Gastrocnemius medialis (tissue), 4 donors: ENCODE measurements at regions not wholly inside any gene's neighbourhood (a gene's known extent, or its start where the extent isn't known, plus 50 kb on each side); places are given as distances from the start of the nearest gene placed in this dataset.
"Not testable (repeated sequence)": the region's sequence is repeated elsewhere in the genome, so short reads cannot be mapped to it uniquely, and the experiment has no call there.

Source experiments
- ATAC-seq, 2 donors: fragments of 150-250 bp; one replicate each; pipeline ENCODE4 v1.9.1; 2016
- DNase-seq, 2 donors: peaks; one replicate each; pipeline ENCODE4 v3.0.0-alpha.2; 2019
- H3K27ac ChIP-seq, 4 donors: fragments of 200-600 bp; sonication (generic); 1 replicate in 1 of 4; 2 replicates in 3 of 4; pipeline ENCODE4 v1.5.1; 2016 to 2018; ENCODE audit warnings: mild to moderate bottlenecking in 2 of 4, moderate library complexity in 1 of 4
- H3K27me3 ChIP-seq, 3 donors: fragments of 200-600 bp; sonication (generic) in 2 of 3; 1 replicate in 1 of 3; 2 replicates in 2 of 3; pipeline versions ENCODE4 v1.5.1 to v1.6.0; 2016 to 2019; ENCODE audit warnings: mild to moderate bottlenecking in 1 of 3, moderate library complexity in 1 of 3
- H3K36me3 ChIP-seq, 2 donors: fragments of 200-600 bp; sonication (generic) in 1 of 2; one replicate each; pipeline ENCODE4 v1.5.1; 2017 to 2018
- H3K4me1 ChIP-seq, 2 donors: fragments of 200-600 bp; sonication (generic) in 1 of 2; one replicate each; pipeline ENCODE4 v1.5.1; 2016 to 2017; ENCODE audit warnings: mild to moderate bottlenecking in 2 of 2
- H3K4me3 ChIP-seq, 4 donors: fragments of 200-600 bp; sonication (generic) in 3 of 4; 1 replicate in 1 of 4; 2 replicates in 3 of 4; pipeline ENCODE4 v1.5.1; 2016 to 2019; ENCODE audit warnings: mild to moderate bottlenecking in 2 of 4
- H3K9me3 ChIP-seq, 3 donors: fragments of 200-600 bp; sonication (generic) in 2 of 3; 1 replicate in 1 of 3; 2 replicates in 2 of 3; pipeline ENCODE4 v1.5.1; 2016 to 2019
- POLR2A ChIP-seq, 2 donors: fragments of 450-650 bp; IDR thresholded peaks; one replicate each; pipeline ENCODE4 v1.6.1; 2017; ENCODE audit warnings: antibody characterized with exemption in 2 of 2, mild to moderate bottlenecking in 2 of 2, moderate library complexity in 2 of 2
- in situ Hi-C, 4 donors: fragments of 200-750 bp; cut with MboI; loops; one replicate each; pipeline versions ENCODE4 v1.15.0 to v1.8.0; 2017; ENCODE audit warnings: low sequenced_read_pairs in 4 of 4
- intact Hi-C: fragments of 100-400 bp; cut with DNase I; formaldehyde crosslinking; loops from one replicate; pipeline ENCODE4 v1.15.1; 2023; ENCODE audit warnings: low total_unique reads
- TF ChIP-seq, protein P1 (sequence below), 5 experiments: fragments of 450-650 bp in 3 of 5; fragments of 200-600 bp in 2 of 5; sonication (generic) in 2 of 5; IDR thresholded peaks in 4 of 5; conservative IDR thresholded peaks in 1 of 5; 1 replicate in 4 of 5; 2 replicates in 1 of 5; pipeline ENCODE4 v1.5.1; 2016 to 2019; ENCODE audit warnings: antibody characterized with exemption in 5 of 5, mild to moderate bottlenecking in 3 of 5, moderate library complexity in 3 of 5

DNA sequence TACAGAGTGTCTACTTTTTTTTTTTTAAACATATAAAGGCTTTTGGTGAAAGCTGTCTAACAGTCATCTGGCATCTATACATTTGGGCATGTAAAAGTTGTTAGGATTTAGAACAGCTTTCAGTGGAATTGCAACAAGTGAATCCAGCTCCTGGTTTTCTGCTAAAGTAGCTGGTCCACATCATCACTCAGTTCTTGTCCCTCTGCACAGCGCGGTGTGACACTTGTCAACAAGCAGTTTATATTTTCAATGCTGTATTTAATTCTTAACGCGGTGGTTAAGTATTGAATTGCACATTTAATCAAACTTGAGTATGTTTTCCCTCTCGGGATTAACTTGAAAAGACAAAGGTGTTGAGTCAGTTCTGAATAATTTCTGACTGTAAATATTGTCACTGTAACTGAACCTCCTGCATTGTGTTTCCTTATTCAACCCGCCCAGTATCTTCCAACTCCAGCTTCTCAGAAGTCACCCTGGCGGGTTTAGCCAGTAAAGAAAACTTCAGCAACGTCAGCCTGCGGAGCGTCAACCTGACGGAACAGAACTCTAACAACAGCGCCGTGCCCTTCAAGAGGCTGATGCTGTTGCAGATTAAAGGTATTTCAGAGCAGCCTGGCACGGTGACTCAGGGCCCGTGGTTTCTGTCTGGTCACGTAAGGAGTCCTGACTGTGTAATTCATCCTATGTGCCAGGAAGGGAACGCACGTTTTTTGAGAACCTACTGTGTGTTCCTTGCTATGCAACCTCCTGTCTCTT, 66.1 kb upstream of the LYZL2 start:
- peaks cover 7 to 14% (median 8%) of the 10 kb centered on the region in 3 donors for H3K27me3 ChIP-seq
- in situ Hi-C loops, H3K27ac ChIP-seq, H3K36me3 ChIP-seq, DNase-seq, intact Hi-C loops, H3K4me3 ChIP-seq, H3K9me3 ChIP-seq, ATAC-seq, H3K4me1 ChIP-seq: not testable (repeated sequence)

DNA sequence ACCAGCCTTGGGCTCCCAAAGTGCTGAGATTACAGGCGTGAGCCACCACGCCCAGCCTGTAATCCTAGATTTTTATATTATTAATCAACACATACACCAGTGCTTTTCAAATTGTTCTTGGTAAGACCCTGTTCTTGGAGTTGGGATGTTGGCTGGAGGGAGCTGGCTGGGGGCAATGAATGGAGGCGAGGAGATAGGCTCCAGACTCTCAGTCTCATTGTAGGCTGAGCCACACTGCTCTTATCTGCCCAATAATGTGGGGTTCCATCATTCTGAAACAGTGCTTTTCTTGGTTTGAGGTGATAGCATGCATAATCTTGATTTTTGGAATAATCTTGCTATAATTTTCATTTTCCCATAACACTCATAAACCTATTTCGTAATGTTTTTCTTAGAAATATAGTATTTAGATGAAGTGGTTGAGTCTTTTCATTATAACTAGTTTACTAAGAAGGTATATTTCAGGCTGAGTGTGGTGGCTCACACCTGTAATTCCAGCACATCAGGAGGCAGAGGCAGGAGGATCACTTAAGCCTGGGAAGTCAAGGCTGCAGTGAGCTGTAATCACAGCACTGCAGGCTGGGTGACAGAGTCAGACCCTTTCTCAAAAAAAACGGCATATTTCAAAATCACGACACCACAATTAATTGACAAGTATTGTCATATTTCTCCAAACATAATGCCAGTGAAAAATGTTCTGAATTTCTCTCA, 65.1 kb upstream of the LYZL2 start:
- peaks cover 7 to 17% (median 8%) of the 10 kb centered on the region in 3 donors for H3K27me3 ChIP-seq
- in situ Hi-C loops, result no loop called here
- ATAC-seq (no peak), DNase-seq (no peak)
- H3K4me3 ChIP-seq, result no peak overlapping the region
- TF ChIP-seq, protein P1, sequence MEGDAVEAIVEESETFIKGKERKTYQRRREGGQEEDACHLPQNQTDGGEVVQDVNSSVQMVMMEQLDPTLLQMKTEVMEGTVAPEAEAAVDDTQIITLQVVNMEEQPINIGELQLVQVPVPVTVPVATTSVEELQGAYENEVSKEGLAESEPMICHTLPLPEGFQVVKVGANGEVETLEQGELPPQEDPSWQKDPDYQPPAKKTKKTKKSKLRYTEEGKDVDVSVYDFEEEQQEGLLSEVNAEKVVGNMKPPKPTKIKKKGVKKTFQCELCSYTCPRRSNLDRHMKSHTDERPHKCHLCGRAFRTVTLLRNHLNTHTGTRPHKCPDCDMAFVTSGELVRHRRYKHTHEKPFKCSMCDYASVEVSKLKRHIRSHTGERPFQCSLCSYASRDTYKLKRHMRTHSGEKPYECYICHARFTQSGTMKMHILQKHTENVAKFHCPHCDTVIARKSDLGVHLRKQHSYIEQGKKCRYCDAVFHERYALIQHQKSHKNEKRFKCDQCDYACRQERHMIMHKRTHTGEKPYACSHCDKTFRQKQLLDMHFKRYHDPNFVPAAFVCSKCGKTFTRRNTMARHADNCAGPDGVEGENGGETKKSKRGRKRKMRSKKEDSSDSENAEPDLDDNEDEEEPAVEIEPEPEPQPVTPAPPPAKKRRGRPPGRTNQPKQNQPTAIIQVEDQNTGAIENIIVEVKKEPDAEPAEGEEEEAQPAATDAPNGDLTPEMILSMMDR (IDR thresholded peaks at IDR 0.05 in 4 of 5, conservative IDR thresholded peaks at IDR 0.05 in 1 of 5), result no peak
- no peak for TF ChIP-seq POLR2A (IDR thresholded peaks at IDR 0.05)
- no peak overlapping the region for H3K27ac ChIP-seq
- no peaks in the 10 kb centered on the region for H3K36me3 ChIP-seq
- H3K4me1 ChIP-seq, result no peaks in the 10 kb centered on the region
- intact Hi-C loops, result no loop called here
- no peaks in the 10 kb centered on the region for H3K9me3 ChIP-seq

DNA sequence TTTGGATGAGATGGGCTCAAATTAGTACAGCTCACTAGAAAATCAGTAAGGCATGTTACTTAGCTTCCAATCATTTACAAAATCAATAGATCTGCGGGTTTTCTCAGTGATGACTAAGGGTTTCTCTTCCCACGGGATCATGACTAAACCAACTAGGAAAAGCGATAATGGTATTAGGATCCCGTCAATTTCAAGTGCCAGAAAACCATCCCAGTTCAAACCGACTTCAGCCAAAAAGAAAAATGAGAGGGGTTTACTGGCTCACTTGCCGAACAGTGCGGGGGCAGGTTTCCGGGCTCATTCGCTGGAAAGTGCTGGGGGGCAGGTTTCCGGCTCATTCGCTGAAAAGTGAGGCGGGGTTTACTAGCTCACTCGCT, 62.1 kb upstream of the LYZL2 start:
- H3K4me3 ChIP-seq, result peak overlapping the region in 3 of 4 donors; percentile 22 to 46 (median 42)
- H3K27ac ChIP-seq, result no peak overlapping the region
- in situ Hi-C loops (no loop called here), intact Hi-C loops (no loop called here)
- DNase-seq (no peak), ATAC-seq (no peak)
- H3K9me3 ChIP-seq, result no peaks in the 10 kb centered on the region
- H3K4me1 ChIP-seq, result no peaks in the 10 kb centered on the region
- peaks cover 7 to 18% (median 8%) of the 10 kb centered on the region in 3 donors for H3K27me3 ChIP-seq
- no peaks in the 10 kb centered on the region for H3K36me3 ChIP-seq
- TF ChIP-seq, protein P1 (IDR thresholded peaks at IDR 0.05 in 4 of 5, conservative IDR thresholded peaks at IDR 0.05 in 1 of 5), result no peak
- TF ChIP-seq POLR2A (IDR thresholded peaks at IDR 0.05), result no peak

DNA sequence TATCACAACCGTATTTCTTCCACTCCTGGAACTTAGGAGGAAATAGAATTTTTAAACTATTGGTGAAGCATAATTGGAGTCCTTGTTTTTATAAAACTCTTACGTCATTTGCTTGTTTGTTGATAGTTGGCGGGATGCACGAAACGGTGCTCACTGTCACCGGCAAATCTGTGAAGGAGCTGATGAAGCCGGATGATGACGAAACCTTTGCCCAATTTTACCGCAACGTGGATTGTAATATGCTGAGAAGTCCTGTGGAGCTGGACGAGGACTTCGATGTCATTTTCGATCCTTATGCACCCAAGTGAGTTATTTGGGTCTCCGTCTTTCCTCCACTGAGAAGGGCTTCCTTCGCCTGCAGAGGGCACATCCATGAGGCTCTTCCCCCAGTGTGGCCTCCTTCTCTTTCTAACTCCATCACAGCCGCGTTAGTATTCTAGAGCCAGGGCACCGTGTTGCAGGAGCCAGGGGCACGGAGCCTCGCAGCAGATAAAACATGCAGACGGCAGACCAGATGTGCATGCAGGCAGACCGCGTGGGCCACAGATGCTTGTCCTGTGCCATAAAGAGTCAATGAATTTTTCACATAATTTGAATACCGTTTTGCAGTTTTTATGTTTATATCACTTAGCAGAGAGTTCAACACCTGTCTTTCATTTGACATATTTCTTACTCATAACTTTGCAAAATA, 61.5 kb upstream of the LYZL2 start:
- ATAC-seq, in situ Hi-C loops, intact Hi-C loops: not testable (repeated sequence)

DNA sequence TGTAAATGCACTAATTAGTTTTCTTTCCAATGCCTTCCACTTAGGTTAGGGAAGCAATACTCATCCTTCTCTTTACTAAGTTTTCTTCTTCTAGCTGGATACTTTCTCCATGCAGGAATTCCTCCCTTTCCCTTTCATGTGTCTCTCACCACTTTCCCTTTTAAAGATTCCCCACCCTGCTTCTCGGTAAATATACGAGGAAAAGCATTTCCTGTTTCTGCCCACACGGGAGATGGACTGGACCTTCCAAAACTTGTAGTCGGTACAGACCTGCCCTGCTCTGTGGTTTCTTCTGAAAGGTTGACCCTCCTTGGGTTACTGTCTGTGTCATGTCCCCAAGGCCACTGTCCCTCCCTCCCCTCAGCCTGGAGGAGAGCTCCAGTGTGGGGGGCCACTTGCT, 58.9 kb upstream of the LYZL2 start:
- Histone ChIP-seq H3K4me3 (no peak overlapping the region), H3K9me3 (no peaks in the 10 kb centered on the region), H3K4me1 (no peaks in the 10 kb centered on the region), H3K36me3 (no peaks in the 10 kb centered on the region), H3K27me3 (peaks cover 7 to 18% (median 8%) of the 10 kb centered on the region in 3 donors), H3K27ac (no peak overlapping the region)
- intact Hi-C loops, result no loop called here
- TF ChIP-seq, protein P1 (IDR thresholded peaks at IDR 0.05 in 4 of 5, conservative IDR thresholded peaks at IDR 0.05 in 1 of 5), result no peak
- no peak for TF ChIP-seq POLR2A (IDR thresholded peaks at IDR 0.05)
- ATAC-seq (no peak), DNase-seq (no peak)
- in situ Hi-C loops, result loop anchor here in 1 of 4 donors (10.0 kb wide), 1 partner anchor 1194 kb away; no protein-coding TSS in a partner anchor

More for the DNA sequence above, 61.5 kb upstream of the LYZL2 start:
- not testable (repeated sequence) for H3K9me3 ChIP-seq, H3K36me3 ChIP-seq, H3K4me1 ChIP-seq, H3K27ac ChIP-seq, DNase-seq
- Histone ChIP-seq H3K27me3 (peaks cover 7 to 18% (median 8%) of the 10 kb centered on the region in 3 donors), H3K4me3 (peak overlapping the region in 2 of 4 donors; percentile 22 to 42)
